ENCODE measurements at regions not wholly inside any gene's neighbourhood (a gene's known extent, or its start where the extent isn't known, plus 50 kb on each side); places are given as distances from the start of the nearest gene placed in this dataset.

DNA sequence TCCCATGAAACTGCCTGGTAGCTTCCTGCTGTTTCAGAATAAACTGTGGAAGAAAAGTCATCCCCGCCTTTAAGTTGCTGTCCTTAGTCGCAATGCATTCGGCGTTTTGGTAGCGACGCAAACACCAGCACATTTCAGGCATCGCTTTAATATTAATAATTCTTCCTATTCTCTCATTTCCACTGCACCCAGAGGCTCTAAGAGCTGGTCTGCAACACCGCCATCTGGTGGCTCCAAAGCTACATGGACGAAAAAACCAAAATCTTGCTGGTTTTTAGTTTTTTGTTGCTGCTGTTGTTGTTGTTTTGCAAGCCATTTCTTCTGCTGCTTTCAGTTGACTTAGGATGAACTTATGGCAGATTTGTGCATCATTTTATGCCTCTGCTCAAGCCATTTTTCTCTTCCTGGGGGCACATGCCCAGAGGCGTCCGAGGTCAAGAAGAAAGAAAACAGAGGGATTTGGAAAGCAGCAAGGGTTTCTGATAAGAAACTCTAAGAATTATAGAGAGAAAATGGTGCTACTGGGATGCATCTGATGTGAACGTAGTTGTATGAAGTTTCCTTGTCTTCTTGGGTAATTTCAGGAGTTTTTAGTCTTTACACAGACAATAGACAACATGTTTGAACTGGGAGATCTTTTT lies 345.4 kb upstream of the KIRREL3 start:
- ChIA-PET CTCF (interaction anchor here (0.7 to 2.9 kb wide), 10 partner anchors 9 to 906 kb away, joined by 3 to 17 read pairs (median 3); no protein-coding TSS in a partner anchor), POLR2A (no interaction called here), SMC1A (ENCODE audit: uncharacterized antibody, unreplicated experiment) (interaction anchor here (0.8 to 1.5 kb wide), 3 partner anchors 212 to 905 kb away, joined by 3 to 9 read pairs (median 8); no protein-coding TSS in a partner anchor), RAD21 (ENCODE audit: unreplicated experiment) (interaction anchor here (1.1 to 2.9 kb wide), 4 partner anchors 181 to 1036 kb away, joined by 3 to 11 read pairs (median 5); no protein-coding TSS in a partner anchor)
- no peak overlapping the region for H3K9ac ChIP-seq (ENCODE audit: control insufficient read depth, insufficient read depth, low read length)
- no peak overlapping the region for H2AFZ ChIP-seq (ENCODE audit: control insufficient read depth, low read depth, low read length)
- H3K36me3 ChIP-seq (ENCODE audit: control insufficient read depth in 2 of 2, insufficient read depth in 2 of 2, low read length in 1 of 2), result no peaks in the 10 kb centered on the region
- BruUV-seq (replicated peaks), result no TSS peak
- H3K4me2 ChIP-seq (ENCODE audit: control insufficient read depth, insufficient read depth), result no peak overlapping the region
- no peak overlapping the region for H3K4me3 ChIP-seq
- no peaks in the 10 kb centered on the region; a peak in 1 of 4 replicates for H3K27me3 ChIP-seq (replicated peaks in 1 of 2; ENCODE audit: control insufficient read depth in 2 of 2, insufficient read depth in 2 of 2, low read length in 1 of 2)
- H3K79me2 ChIP-seq (ENCODE audit: control insufficient read depth, insufficient read depth, low read length), result no peaks in the 10 kb centered on the region
- no peaks in the 10 kb centered on the region for H3K9me3 ChIP-seq (replicated peaks; ENCODE audit: control insufficient read depth, insufficient read depth, low read length)
- DNase-seq (ENCODE audit: low read depth, low spot score) (no peak), FAIRE-seq (peak; percentile 35), ATAC-seq (peak; percentile 52)
- no peak overlapping the region for H3K27ac ChIP-seq (ENCODE audit: control insufficient read depth, insufficient read depth)
- 6% methylated on average over 12 of the region's 12 CpGs for whole genome bisulfite sequencing (ENCODE audit: insufficient coverage, insufficient replicate concordance, low lambda C conversion rate, missing lambda C conversion rate)
- intact Hi-C loops (cut with micrococcal nuclease; ENCODE audit: unreplicated experiment) (loop anchor here (1.0 to 10.0 kb wide), 3 partner anchors 629 to 905 kb away; no protein-coding TSS in a partner anchor), in situ Hi-C loops (cut with MboI) (loop anchor here (5.0 kb wide), 1 partner anchor 899 kb away; no protein-coding TSS in a partner anchor)
- H4K20me1 ChIP-seq (ENCODE audit: control insufficient read depth, insufficient read depth), result no peaks in the 10 kb centered on the region
- H3K4me1 ChIP-seq (ENCODE audit: control insufficient read depth, insufficient read depth, low read length), result no peaks in the 10 kb centered on the region
- TF ChIP-seq, protein P1, sequence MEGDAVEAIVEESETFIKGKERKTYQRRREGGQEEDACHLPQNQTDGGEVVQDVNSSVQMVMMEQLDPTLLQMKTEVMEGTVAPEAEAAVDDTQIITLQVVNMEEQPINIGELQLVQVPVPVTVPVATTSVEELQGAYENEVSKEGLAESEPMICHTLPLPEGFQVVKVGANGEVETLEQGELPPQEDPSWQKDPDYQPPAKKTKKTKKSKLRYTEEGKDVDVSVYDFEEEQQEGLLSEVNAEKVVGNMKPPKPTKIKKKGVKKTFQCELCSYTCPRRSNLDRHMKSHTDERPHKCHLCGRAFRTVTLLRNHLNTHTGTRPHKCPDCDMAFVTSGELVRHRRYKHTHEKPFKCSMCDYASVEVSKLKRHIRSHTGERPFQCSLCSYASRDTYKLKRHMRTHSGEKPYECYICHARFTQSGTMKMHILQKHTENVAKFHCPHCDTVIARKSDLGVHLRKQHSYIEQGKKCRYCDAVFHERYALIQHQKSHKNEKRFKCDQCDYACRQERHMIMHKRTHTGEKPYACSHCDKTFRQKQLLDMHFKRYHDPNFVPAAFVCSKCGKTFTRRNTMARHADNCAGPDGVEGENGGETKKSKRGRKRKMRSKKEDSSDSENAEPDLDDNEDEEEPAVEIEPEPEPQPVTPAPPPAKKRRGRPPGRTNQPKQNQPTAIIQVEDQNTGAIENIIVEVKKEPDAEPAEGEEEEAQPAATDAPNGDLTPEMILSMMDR (IDR thresholded peaks at IDR 0.05 in 2 of 3, conservative IDR thresholded peaks at IDR 0.05 in 1 of 3; ENCODE audit: control insufficient read depth in 2 of 3, extremely low read depth in 1 of 3, insufficient read depth in 1 of 3, low read depth in 3 of 3, low read length in 3 of 3), result peak; percentile 67 to 76 (median 74)
- no peak for TF ChIP-seq TCF7 (IDR thresholded peaks at IDR 0.05; ENCODE audit: borderline replicate concordance)
- peak; percentile 75 for TF ChIP-seq SMC3 (IDR thresholded peaks at IDR 0.05; ENCODE audit: borderline replicate concordance, low read length)
- no peak for TF ChIP-seq ZNF207 (IDR thresholded peaks at IDR 0.05; ENCODE audit: borderline replicate concordance)
- peak; percentile 57 for TF ChIP-seq RAD21 (IDR thresholded peaks at IDR 0.05; ENCODE audit: insufficient read depth, low read depth, low read length)

Measured in GM12878 (cell line).